CD4-positive, alpha-beta T cell treated with Interleukin-1 beta for 1 hour (primary cell): ENCODE measurements at regions not wholly inside any gene's neighbourhood (a gene's known extent, or its start where the extent isn't known, plus 50 kb on each side); places are given as distances from the start of the nearest gene placed in this dataset.
"Not testable (repeated sequence)": the region's sequence is repeated elsewhere in the genome, so short reads cannot be mapped to it uniquely, and the experiment has no call there.

Experiments
- DNase-seq, 2 donors: peaks; one replicate each; pipeline ENCODE4 v3.0.0-alpha.2; 2020 to 2022

DNA sequence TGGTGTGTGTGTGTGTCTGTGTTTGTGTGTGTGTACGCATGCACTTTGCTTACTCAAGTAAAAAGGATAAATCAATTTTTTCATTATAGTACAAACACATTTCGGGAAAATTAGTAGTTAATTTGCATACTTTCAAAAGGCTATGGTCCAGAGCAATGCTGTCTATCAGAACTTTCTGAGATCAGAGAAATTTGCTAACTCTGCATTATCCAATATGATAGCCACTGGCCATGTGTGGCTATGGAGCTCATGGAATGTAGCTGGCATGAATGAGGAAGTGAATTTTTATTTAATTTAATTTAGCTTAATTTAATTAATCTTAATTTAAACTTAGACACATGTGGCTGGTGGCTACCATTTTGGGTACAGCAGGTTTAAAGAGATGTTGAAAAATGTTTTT, 289.6 kb downstream of the MAT2B start:
- no peak for DNase-seq

DNA sequence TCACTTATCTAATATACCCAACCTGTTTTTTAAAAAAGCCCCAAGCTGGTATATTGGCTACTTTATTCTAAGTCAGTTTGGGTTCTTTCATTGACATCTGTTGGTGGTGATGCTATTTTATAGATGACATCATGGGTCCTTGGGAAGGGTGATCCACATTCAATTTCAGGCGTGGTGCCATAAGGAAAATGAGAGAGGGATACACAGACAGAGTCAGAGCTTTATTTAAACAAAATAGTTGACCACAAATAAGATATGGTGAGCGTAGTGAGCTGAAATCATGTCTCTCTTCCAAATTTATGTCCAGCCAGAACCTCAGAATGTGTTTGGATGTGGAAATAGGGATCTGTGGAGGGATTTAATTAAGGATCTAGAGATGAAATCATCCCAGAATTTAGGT, 302.4 kb downstream of the MAT2B start:
- no peak for DNase-seq

DNA sequence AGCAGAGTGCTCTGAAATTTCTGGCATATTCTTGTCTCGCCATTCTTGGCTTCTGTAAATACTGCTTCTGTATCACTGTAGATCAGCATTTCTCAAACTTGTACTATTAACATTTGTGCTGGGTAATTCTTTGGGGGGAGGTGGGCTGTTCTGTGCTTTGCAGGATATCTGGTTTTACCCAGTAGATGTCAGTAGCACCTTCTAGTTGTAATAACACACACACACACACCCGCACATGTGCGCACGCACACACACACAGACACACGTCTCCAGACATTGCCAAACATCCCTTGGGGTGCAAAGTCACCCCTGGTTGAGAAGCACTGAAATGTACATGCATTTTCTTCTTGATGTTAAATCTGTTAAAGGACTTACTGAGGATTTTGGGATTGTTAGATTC, 304.1 kb downstream of the MAT2B start:
- no peak for DNase-seq

DNA sequence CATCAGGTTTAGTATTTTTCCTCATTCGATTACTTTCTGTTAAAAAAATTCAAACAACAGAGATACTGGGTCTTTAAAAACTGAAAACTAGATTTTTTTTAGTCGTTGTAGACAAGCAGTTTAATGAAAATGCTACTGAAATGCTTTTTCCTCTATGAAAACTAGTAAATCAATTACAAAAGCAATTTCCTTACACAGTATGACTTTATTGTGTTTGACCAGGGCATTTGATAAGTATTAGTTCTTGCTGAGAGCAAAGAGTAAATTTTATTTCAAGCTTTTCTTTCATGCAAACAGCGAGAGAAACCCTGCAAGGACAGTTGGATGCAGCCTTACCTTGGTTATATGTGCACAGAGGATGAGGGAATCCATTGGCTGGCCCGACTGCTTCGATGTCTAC, 308.5 kb downstream of the MAT2B start:
- DNase-seq = no peak

DNA sequence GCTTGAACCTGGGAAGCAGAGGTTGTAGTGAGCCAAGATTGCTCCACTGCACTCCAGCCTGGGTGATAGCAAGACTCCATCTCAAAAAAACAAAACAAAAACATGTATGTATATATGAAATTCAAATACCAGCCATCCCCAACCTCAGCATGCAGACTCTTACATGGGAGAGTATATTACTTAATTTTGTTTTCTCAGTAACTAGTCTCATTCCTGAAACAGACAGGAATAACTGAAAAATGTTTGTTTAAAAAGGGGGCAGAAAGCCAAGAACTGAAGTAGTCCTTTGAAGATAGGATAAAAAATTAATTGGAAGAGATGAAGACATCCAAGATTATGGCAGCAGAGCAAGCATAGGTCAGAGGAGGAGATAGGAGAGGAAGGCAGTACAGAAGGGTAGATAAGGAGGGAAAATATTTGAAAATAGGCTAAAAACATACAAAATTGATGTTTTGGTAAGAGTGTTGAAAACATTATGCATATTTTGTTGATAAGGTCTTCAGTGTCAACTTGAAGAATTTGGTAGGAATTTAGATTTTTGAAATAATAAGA, 309.9 kb downstream of the MAT2B start:
- no peak for DNase-seq

DNA sequence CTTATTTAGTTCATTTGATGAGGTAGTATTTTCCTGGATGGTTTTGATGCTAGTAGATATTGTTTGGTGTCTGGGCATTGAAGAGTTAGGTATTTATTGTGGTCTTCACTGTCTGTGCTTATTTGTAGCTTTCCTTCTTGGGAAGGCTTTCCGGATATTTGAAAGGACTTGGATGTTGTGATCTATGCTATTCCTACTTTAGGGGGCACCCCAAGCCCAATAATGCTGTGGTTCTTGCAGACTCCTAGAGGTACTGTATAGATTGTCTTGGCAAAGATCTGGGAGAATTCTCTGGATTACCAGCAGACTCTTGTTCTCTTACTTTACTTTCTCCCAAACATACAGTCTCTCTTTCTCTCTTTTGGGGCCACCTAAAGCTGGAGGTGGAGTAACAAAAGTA, 315.7 kb downstream of the MAT2B start:
- DNase-seq = no peak

DNA sequence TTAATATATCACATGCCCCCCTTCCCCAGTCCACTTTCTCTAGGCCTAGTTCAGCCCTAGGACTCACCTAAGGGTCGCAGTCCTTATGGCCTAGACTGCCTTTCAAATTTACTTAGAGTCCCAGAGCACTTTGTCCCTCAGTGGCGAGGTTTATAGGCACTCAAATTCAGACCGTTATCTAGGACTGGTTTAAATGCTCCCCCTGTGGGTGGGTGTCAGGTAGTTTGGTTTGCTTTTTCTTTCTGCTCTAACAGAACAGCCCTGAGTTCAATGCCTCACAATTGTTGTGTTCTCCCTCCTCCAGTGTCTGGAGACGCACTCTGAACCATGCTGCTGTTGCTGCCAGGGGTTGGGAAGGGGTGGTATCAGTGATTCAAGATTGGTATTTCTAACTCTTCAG, 317.1 kb downstream of the MAT2B start:
- no peak for DNase-seq

DNA sequence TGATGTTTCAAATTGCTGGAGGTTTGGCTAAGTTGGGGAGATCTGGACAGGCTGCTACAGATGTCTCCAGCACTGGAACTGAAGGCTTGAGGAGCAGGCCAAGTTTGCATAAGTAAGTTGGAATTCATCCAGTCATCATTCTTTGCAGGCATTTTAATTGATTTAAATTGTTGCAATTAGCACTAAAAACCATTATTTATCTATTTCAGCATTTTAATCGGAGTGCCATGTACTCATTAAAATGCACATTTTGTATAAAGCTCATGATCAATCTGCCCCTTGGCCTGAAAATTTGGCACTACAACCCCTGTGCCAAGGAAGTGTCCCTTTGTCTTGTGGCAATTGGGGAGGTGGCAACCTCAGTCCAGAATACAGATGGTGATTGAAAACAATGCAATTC, 320.2 kb downstream of the MAT2B start:
- DNase-seq = no peak

DNA sequence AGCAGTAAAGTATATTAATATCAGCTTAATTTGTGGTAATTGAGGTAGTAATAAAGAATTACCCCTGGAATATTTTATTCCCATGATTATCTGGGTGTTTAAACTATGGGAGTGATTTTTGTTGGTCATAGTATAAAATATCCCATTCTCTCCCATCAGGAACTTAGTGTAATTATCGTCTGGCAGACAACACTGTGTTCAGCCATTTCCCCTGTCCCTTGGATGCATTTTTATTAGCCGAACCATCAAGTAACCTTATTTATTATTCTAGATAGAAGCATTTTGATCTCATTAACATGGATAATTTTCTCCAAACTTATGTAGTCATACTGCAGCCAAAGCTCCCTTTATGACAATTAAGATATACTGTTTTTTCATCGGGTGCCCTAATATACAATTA, 320.8 kb downstream of the MAT2B start:
- DNase-seq = no peak

DNA sequence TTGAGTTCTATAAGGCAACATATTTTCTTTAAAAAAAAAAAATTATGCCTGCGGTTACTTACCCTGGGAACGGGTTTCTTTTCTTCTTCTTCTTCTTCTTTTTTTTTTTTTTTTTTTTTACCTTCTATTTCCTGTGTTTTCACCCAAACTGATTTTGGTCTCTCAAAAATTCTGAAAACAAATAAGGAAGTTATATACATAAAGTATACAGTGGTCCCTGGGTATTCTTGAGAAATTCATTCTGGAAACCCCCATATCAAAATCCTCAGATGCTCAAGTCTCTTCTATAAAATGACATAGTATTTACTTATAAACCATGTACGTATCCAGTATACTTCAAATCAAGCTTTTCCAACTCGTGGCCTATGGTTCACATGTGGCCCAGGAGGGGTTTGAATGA, 326.7 kb downstream of the MAT2B start:
- DNase-seq = no peak

DNA sequence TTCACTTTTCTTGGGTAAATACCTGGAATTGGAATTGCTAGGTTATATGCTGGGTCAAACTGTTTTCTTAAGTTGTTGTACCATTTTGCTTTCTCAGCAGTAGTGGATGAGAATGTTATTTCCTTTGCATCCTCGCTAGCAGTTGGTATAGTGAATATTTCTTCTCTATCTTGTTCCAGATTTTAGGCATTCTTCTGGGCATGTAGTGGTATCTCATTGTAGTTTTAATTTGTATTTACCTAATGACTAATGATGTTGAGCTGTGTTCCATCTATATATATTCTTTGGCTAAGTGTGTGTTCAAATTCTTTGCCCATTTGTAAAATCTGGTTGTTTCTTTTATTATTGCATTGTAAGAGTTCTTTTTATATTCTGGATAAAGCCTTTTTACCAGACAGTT, 333.3 kb downstream of the MAT2B start:
- DNase-seq = no peak

DNA sequence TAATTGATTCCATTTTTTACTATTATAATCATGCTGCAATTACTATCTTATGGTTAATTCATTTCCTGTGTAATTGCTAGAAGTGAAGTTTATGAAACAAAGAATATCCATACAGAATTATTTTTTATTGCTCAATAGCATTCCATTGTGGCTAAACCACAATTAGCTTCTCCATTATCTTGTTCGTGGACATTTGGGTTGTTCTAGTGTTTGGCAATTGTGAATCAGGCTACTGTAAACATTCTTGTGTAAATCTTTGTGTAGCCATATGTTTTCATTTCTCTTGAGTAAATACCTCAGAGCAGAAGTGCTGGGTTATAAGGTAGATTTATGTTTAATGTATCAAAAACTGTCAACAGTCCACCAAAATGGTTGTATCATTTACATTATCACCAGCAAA, 341.1 kb downstream of the MAT2B start:
- DNase-seq = no peak

DNA sequence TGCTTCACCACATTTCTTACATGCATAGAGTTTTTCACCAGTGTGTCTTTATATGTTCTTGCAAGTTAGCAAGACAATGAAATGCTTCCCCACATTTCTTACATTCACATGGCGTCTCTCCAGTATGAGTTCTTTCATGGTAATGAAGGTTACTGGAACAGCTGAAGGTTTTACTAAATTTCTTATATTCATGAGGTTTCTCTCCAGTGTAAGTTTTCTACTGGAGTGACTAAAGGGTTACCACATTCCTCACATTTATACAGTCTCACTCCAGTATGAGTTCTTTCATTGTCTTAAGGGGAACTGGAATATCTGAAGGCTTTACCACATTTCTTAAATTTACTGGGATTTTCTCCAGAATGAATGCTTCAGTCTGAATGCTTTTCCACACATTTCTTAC, 350.3 kb downstream of the MAT2B start:
- no peak for DNase-seq

DNA sequence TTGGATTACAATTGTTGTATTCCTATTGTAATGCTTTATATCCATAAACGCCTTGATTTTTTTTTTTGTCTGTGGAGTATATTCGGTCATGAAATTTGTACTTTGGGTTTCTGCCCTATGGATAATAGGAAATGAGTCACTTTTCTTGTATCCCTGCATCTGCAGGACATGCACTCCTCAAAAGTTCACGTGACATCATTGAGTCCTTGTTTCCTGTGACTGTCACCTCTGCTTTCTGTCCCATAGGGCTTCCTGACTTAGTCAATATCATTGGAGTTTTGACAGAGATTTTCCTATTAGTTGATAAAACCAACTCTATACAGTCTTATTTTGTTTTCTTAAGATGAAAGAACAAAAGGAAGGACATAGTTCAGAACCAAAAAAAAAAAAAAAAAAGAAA, 356.3 kb downstream of the MAT2B start:
- DNase-seq = no peak

DNA sequence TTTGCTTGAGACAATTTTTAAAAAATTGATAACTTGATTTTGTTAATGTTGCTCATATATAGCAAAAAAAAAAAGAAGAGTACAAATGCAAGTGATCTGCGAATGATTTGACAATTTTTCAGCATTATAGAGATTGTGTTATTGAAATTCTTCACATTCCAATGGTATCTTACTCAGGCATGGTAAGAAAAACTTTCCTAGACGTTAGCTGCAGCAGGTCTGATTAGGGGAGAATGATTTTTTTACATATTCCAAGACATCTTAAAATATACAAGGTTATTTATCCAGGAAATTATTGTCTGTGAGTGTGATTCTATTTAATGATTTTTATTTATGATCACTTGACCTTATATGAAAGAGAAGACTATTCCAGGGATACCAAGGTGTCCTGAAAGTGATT, 361.9 kb downstream of the MAT2B start:
- no peak for DNase-seq

DNA sequence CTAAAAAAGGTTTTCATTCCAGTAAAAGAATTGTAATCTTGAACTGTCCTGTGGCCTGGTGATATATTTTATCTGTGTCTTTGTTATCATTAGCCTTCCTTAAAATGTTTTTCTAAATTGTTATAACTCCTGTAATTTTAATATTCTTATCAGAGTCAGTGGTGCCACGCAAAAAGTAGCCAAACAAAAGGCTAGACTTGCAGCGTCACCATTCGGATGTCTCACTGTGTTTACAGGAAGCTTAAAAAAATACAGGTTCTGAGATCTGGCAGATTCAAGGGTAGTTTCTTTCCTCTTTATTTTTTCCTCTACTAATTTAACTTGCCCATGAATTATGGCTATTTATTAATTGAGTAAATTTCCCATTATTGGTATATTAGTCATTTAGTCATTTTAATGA, 362.3 kb downstream of the MAT2B start:
- DNase-seq = no peak

DNA sequence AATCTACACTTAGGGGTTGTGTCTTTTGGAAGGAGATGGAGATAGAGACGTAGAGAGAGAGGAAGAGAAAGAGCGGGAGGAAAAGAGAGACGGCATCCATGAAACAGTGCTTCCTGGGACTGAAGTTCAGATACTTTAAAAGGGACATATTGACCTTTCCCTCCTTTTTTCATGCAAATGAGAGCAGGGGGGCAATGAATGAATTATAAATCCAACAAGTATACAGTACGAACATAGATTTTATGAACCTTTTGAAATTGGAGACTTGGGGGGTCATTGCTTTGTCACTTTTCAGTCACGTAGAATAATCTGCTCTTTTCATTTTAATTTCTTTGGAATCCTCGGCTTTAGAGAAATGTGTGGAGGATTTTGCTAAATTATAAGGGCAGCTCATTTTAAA, 364.2 kb downstream of the MAT2B start:
- DNase-seq = no peak

DNA sequence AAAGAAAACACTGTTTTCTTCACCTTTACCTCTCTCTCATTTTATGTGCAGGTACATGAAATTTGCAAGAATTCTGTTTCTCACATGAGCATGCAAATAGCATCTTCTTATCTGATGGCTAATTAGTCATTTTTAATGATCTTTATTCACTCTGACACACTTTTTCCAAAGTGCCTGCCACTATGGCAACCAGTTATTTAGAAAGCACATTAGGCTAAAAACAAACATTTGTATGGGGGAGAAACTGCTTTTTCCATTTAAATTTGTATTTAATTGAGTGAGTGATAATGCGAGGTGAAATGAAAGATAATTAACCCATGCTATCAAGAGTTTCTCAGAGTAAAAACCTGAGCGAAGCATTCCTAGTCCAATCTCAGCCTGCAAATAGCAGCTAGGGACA, 365.0 kb downstream of the MAT2B start:
- DNase-seq = no peak

DNA sequence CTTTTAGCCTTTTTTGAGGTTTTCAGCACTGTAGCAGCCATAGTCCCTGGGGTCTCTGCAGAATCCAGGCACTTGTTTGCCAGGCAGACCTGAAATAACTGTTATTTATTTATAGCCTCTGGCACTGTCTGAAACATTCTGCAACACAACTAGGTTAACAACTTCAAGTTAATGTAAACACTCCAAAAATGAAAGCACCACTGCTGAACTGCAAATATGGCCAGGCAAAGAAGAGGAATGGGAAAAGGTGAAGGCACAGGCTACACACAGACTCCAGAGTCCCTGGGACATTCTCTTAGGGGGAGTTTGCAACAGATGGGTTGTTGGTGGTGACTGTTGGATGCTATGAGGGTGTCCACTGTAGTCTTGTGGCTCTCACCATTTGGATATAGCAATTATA, 369.0 kb downstream of the MAT2B start:
- DNase-seq = no peak

DNA sequence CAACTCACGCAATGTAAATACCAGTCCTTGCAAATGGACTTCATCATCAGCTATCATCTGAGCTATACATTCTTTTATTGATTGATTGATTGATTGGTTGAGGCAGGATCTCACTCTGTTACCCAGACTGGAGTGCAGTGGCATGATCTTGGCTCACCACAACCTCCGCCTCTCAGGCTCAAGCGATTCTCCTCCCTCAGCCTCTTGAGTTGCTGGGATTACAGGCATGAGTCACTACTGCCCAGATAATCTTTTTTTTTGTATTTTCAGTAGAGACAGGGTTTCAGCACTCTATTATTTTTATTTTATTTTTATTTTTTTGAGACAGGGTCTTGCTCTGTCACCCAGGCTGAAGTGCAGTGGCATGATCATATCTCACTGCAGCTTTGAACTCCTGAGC, 369.5 kb downstream of the MAT2B start:
- not testable (repeated sequence) for DNase-seq

DNA sequence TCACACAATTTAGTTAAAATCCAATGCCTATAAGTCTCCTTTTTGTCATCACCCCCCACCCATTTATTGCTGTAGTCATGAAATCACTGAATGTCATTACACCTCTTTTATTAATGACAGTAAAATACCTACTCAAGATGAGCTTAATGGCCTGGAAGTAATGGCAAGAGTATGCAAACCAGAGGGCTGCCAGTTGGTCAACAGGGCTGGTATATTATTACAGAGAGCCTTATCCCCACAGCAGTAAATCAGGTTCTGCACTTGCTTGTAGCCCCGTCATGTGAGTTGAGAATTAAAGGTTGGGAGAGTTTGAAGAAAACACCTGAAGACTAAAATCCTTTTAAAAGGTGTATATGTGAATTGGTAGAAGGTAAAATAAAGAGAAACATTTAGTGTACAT, 372.4 kb downstream of the MAT2B start:
- DNase-seq = no peak

DNA sequence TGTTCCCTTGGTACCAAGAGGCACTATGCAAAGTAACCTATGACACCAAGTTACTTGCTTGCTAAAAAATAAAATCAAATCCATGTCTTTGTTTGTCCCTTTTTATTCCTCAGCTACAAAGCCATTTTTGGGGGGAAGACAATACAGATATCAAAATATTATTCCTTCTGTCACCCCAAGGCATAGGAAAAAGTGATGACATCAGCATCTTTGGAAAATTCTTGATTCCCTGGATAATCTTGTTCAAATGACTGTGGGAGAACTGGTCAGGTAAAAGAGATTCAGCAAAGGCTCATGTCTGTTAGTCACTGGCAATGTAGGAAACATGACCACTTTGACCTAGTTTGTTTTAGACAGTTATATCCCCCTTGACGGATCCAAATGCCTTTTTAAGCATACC, 373.1 kb downstream of the MAT2B start:
- DNase-seq = no peak

DNA sequence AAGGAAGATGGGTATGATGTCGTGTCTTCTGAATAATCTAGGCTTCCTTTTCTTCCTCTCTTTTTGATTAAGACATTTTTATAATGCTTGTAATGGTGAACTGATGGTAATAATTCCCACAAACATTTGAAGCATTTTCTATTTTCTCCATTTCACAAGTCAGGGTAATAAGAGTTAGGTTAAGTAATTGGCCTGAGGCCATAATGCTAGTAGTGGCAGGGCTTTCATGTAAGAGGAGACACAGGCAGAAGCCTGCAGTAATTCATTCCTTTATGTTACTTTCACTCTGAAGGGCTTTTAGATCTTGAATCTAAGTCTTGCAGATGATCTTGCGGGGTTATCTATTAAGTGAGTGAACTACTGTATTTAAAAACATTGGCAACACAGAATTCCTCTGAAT, 374.9 kb downstream of the MAT2B start:
- no peak for DNase-seq

DNA sequence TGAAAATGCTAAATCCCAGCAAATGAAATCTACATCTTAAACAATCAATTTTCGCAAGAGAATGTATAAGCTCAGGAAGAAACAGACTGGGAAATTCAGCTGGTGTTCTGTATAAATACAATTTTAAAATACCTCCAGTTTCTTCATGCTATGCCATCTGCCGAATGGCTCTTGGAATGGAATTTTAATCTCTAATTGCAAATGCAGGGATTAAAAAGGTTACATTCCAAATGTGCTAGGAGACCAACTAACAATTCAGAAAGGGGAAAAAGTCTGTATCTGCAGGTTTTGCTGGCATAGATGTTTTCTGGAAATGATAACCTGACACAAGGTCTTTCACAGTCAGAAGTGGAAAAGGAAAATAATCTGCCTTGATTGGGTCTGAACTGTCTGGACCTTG, 379.7 kb downstream of the MAT2B start:
- no peak for DNase-seq

DNA sequence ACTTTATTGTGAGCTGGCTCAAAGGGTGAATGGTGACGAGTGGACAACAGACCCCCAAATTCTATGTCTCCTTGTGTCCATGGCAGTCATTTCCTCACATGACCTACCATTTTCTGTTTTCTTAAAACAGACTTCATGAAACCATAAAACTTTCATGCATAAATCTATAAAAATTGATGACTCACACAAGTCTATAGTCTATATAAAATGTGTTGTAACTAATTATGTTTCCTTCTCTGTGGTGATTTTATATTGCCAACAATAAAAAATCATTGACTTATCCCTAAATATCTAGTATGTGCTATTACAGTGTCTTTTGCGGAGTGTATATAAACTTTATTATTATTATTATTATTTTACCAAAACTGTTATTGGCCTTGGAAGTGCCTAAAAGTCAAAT, 382.4 kb downstream of the MAT2B start:
- no peak for DNase-seq

DNA sequence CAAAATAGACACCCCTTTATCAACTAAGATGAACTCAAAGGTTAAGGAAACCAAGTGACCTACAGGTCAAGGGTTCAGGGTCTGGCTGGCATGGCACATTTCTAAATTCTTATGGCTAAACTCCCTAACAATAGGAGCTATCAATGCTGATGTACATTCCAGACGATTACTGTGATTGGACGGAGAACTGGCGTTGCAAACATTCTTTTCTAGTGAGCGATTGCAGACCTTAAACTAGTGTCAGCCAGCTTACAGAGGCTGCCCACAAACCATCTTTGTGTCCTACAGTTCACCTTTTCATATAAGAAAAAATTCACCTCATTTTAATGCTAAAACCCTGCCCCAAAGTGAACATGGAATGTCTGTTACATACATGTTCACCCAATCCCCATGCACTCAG, 382.9 kb downstream of the MAT2B start:
- no peak for DNase-seq
